NCI-H774 (cell line): ENCODE measurements at regions not wholly inside any gene's neighbourhood (a gene's known extent, or its start where the extent isn't known, plus 50 kb on each side); places are given as distances from the start of the nearest gene placed in this dataset.

Experiments
- DNase-seq: peaks from one replicate; lab custom pipeline; 2025; lab: John Stamatoyannopoulos, UW

DNA sequence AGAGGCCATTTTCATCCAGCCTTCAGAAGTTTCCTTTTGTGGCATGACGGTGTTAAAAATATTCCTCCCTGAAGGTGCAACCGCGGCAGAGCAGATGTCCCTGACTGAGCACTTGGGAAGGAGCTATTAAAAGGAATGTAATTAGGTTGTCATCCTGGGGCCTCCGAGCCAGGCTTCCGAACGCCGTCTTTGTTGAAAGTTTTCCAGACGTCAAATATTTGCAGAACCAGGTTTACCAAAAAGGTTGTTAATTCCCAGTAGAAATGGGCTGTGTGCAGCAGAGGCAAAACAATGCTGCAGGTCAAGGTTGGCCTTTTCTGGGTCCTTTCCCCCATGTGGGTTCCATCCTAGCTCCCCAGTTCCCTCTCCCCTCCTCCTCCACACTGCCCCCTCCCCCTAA, 88.8 kb upstream of the CALM2 start:
- no peak for DNase-seq

DNA sequence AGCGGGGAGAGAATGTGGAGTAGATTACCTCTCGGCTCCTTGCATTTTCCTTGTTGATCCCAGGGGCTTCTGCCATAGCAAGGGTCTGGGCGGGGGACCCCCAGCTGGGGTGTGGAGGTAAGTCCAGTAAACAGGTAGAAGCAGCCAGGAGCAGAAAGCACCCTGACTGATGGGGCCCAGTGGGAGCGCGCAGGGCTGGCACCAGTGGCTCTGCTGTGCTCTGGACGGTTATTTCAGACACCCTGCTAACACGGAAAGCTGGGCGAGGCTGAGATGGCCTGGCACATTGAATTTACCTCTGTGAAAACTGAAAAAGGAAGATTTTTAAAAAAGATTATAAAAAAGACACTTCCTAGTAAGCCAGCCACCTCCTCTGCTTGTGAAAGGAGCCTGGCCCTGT, 88.4 kb upstream of the CALM2 start:
- DNase-seq = no peak

DNA sequence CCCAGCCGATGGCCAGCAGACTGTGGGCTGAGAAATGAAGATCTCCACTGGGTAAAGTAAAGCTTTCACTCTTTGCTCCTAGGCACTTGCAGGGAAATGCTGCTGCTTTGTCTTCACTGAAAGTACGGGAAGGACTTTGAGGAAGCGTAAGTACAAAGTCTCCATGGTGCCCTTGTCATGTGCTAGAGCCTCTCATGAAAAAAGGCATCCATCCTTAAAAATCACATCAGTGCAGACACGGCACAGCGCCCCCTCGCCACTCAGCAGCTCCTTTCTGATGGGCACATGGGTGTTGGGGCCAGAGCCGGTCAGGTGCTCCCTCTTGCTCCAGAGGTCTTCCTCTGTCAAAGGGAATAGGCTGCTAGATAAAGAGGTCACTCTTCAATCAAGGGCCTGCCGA, 87.8 kb upstream of the CALM2 start:
- no peak for DNase-seq

DNA sequence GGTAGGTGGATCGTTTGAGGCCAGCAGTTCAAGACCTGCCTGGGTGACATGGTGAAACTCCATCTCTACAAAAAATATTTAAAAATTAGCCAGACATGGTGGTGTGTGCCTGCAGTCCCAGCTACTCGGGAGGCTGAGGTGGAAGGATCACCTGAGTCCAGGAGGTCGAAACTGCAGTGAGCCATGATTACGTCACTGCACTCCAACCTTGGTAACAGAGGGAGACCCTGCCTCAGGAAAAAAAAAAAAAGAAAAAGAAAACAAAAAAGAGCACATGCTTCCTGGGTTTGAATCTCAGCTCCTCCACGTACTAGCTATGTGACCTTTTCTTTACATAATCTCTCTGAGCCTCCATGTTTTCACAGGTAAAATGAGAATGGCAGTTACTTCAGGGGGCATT, 86.3 kb upstream of the CALM2 start:
- no peak for DNase-seq

GRCh38 chr2:47260971-47261370, 84.7 kb upstream of the CALM2 start:
- no peak for DNase-seq

GRCh38 chr2:47259829-47260228, 83.5 kb upstream of the CALM2 start:
- DNase-seq = no peak

DNA sequence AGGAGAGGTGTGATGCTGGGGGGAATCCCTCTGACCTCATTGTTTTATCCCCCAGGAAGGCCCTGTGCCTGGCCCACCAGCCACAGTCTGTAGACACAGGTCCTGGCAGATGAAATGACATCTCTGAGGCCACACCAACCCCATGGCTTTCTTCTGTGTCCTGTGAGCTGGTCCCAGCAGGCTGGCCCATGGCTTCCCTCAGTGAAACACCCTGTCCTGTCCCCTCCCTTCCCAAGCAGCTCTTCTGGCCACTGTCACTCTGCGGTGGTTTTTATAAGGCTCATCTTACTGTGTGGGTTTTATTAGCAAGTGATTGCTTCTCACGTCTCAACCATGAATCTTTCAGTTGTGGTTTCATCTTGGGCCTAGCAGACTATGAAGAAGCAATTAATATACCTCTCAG, 81.6 kb upstream of the CALM2 start:
- DNase-seq = no peak

DNA sequence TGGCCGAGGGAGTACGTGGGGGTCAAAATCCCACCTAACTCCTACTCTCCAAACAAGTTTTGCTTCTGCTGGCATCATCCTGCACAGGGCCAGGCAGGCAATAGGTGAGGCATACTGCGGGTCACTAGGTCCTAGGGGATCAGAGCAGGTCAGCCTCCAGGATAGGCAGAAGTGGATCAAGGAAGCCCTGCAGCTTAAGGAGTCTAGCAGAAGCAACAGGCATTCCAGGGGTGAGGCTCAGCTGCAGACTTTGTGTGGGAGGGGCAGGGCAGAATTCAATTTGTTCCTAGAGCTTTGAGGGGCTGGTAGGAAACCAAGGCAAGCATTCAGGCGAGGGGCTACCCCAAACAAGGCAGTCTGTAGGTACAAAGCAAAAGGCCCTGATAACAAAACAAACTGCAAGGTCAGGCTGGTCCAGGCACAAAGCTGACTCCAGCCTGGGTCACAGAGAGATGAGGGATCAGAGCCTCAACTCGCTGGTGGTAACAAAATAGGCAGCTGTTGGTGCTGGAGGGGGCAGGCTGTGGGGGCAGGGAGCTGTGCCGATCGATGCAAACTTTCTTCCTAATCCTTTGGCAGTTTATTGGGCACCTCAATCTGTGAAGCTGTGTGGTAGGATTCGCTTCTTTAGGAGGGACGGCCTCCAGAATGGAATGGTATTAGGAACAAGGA, 80.2 kb upstream of the CALM2 start:
- DNase-seq = no peak

DNA sequence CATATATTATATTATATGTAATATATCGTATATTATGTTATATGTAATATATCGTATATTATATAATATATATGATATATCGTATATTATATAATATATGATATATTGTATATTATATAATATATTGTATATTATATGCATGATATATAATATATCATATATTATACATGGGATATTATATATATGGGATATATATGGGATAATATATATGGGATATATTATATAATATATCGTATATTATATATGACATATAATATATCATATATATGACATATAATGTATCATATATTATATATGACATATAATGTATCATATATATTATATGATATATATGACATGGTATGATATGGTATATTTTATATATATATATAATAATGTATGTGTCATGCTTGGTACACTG, 79.5 kb upstream of the CALM2 start:
- no peak for DNase-seq

GRCh38 chr2:47254464-47254863, 78.2 kb upstream of the CALM2 start:
- DNase-seq = no peak

DNA sequence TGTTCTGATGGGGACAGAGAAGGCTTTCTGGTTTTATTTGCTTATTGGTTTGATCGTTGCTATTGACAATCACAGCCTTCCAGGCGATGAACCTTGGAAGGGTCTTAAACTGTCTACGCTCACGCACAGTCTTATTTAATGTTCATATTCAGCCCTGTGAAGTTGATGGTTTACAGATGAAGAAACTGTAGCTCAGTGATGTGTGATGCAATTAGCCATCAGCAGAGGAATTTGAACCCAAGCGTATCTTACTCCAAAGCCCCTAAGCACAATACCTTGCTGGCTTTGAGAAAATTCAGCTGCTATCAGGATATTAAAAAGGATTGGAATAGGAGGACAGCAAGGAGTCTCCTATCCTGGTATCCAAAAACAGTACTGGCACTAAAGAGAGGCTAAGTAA, 77.1 kb upstream of the CALM2 start:
- DNase-seq = no peak

- no peak for DNase-seq
These were observed 75.0 kb upstream of the CALM2 start for GRCh38 chr2:47251404-47251675.

GRCh38 chr2:47250586-47251403, 74.5 kb upstream of the CALM2 start:
- DNase-seq = peak; percentile 46

GRCh38 chr2:47249931-47250330, 73.6 kb upstream of the CALM2 start:
- DNase-seq = no peak

GRCh38 chr2:47249157-47249900, 73.0 kb upstream of the CALM2 start:
- no peak for DNase-seq

- no peak for DNase-seq
These were observed 67.4 kb upstream of the CALM2 start for GRCh38 chr2:47243596-47244323.

- DNase-seq = no peak
These were observed 65.4 kb upstream of the CALM2 start for GRCh38 chr2:47241715-47242114.

- DNase-seq = no peak
These were observed 63.0 kb upstream of the CALM2 start for GRCh38 chr2:47239119-47239969.

GRCh38 chr2:47238638-47239037, 62.3 kb upstream of the CALM2 start:
- DNase-seq = no peak

GRCh38 chr2:47237375-47238334, 61.3 kb upstream of the CALM2 start:
- DNase-seq = no peak
